Smooth muscle cell of the brain vasculature (primary cell): ENCODE measurements at regions not wholly inside any gene's neighbourhood (a gene's known extent, or its start where the extent isn't known, plus 50 kb on each side); places are given as distances from the start of the nearest gene placed in this dataset.
"Not testable (repeated sequence)": the region's sequence is repeated elsewhere in the genome, so short reads cannot be mapped to it uniquely, and the experiment has no call there.

Experiments
- DNase-seq: peaks from one replicate; pipeline ENCODE4 v3.0.0-alpha.2; 2012; ENCODE audit warnings: low read depth, low spot score

DNA sequence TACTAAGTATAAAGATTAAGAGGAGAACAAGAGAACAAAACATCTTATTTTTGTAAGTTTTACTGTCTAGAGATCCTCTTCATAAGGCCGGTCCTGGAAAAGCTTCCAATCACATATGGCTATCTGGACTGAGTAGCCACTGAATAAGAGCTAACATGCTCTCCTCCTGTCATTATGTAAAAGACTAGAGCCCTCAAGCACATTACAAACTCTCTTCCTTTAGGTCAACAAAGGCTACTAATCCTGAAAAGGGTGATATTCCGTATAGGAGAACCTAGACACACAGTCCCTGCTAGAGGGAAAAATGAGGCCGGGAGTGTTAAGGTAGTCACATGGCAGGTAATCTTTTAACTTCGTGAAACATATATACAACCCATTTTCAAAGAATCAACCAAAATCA lies 665.6 kb downstream of the EFNA5 start:
- no peak for DNase-seq

DNA sequence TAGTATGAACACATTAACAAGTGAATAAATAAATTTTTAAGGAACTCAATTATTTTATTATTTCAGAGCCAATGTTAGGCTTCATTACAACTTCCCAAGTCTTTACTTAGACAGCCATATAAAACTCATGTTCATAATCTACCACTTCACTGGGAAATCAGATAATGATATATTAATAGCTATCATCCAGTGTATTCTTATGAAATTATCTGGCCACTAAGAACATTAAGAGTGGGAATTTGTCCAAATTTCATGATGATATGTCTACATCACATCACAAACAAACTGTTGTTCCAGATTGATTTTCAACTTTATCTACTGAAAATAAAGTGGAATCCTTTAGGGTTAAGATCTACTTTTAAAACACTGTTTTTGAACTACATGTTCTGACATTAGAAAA lies 668.6 kb downstream of the EFNA5 start:
- no peak for DNase-seq

DNA sequence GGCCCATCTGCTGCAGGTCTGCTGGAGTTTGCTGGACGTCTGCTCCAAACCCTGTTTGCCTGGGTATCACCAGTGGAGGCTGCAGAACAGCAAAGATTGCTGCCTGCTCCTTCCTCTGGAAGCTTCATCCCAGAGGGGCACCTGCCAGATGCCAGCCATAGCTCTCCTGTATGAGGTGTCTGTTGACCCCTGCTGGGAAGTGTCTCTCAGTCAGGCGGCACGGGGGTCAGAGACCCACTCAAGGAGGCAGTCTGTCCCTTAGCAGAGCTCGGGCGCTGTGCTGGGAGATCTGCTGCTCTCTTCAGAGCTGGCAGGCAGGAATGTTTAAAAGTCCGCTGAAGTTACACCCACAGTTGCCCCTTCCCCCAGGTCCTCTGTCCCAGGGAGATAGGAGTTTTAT lies 671.2 kb downstream of the EFNA5 start:
- DNase-seq, result not testable (repeated sequence)

DNA sequence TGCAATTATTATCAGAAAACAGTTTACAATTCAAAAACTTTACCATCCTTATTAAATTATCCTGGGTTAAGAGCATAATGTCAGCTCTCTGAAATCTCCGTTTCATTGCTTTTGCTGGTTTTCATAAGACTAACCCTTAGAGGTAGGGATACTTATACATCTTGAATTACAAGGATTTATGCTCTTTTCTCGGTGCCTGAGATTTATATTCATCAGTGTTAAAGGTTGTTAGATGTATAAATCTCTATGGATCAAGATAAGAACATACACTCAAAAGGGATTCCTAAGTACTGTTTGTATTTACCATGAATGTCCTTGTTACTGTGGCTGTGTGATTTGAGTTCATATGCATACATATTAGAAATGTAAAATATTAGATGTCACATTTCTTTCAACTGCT lies 684.7 kb downstream of the EFNA5 start:
- DNase-seq, result no peak

DNA sequence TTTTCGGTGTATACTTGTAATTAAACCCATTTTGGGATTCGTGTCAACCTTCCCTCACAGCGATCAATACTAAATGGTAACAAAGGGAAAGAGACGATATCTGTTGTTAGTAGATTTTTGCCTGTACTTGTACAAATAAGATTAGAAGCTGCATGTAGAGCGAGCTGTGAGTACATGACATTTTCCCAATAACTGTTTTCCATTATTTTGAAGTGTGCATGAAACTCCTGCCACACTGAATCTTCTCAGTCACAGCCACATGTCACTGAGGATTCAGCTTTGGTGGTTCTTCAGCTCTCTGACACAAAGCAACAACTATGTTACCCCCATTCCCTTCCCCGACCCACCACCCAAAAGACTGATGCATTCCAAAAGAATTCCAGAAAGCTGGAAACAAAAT lies 685.6 kb downstream of the EFNA5 start:
- no peak for DNase-seq

DNA sequence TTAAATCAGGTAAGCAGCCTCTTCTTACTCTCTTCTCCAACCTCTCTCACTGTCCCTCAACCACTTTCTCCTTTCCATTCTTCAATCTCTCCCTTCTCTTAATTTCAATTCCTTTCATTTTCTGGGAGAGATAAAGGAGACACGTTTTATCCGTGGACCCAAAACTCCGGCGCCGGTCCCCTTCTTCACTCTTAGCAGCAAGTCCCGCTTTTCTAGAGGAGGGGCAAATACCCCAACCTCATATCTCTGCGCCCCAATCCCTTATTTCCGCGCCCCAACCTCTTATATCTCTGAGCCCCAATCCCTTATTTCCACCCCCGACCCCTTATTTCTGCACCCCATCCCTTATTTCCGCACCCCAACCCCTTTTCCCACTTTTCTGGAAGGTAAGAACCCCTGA lies 691.6 kb downstream of the EFNA5 start:
- DNase-seq, result not testable (repeated sequence)

DNA sequence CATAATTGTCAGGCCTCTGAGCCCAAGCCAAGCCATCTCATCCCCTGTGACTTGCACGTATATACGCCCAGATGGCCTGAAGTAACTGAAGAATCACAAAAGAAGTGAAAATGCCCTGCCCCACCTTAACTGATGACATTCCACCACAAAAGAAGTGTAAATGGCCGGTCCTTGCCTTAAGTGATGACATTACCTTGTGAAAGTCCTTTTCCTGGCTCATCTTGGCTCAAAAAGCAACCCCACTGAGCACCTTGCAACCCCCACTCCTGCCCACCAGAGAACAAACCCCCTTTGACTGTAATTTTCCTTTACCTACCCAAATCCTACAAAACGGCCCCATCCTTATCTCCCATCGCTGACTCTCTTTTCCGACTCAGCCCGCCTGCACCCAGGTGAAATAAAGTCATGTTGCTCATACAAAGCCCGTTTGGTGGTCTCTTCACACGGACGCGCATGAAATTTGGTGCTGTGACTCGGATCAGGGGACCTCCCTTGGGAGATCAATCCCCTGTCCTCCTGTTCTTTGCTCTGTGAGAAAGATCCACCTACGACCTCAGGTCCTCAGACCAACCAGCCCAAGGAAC lies 692.1 kb downstream of the EFNA5 start:
- not testable (repeated sequence) for DNase-seq

DNA sequence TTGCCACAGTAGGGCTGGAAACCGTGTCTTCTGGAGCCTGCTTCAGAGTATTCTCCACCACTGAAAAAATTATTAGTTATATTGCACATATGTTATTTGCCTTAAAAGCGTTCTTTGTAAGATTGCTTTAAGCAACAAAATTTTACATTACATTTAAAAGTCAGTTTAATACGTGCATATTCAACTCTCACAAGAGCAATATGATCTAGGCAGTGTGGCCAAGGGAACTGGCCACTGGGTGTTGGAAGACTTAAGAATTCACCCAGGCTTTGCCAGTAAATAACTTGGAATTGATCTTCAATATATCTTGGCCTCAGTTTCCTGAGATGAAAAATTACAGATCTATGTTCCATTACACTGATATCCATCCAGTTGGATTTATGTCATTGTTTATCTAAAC lies 694.4 kb downstream of the EFNA5 start:
- no peak for DNase-seq

DNA sequence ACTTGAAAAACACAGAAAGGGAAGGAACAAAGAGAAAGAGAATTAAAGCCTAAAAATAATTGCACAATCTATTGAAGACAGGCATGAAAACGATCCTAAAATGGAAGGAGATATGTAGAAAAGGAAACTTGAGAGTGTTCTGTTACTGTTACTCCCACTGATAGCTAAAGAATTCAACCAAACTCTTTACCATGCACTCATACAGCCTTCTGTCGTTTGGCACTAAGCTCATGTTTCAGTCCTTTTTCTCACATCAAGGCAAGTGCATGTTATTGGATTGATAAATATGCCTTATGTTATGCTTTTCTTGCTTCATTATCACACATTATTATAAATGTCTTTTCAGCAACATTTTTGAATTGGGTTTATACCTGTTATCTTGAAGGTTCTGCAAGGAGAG lies 696.5 kb downstream of the EFNA5 start:
- no peak for DNase-seq

DNA sequence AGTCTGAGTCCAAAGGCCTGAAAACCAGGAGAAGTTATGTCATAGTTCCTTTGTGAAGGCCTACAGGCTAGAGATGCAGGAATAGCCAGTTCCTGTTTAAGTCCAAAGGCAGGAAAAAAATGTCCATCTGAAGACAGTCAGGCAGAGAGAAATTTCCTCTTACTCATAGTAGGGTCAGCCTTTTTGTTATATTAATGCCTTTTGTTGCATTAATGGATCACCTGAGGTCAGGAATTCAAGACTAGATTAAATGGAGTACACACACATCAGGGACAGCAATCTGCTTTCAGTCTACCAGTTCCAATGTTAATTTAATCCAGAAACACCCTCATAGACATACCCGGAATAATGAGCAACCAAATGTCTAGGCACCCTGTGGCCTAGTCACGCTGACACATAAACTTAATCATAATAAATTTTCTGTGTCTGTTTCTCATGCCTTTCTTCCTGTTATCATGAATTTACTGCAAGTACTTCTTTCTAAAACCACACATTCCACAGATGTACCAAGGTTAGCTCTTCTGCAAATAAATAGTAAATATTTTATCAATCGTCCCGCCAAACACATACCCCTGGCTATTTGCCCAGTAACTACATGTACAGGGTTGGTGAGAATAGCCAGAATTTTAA lies 703.9 kb downstream of the EFNA5 start:
- DNase-seq, result no peak

DNA sequence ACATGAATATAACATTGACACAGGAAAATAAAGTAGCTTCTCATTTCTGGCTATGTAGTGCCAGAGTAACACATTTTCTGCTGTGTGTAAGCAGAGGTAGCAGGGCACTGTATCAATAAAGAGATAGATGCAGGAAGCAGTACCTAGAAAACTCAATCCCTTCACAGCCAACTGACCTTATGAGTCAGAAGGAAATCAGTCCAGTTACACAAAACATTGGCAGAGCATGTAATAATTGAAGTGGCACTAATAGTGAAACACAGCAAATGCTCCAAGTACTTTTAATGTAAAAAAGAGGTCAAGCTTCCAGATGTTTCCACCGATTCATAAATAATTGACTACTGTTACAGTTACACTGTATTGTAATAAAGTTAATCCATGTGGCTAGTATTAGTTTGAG lies 706.6 kb downstream of the EFNA5 start:
- DNase-seq, result no peak

DNA sequence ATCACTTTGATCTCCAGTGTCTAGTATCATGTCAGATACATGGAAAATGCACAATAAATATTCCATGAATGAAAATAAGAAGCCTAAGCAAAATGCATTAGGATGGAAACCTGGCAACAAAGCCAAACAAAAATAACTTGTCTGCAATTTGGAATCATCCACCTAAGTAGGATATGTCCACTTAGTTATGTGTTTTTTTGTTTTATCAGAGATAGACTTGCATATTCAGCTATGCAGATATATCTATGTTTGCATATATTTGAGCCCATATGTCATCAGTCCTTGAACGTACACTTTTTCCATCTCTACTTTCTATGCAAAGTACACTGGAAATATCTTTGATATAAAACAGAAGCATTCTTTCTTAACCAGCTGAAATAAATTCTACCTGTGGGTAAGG lies 707.1 kb downstream of the EFNA5 start:
- no peak for DNase-seq

DNA sequence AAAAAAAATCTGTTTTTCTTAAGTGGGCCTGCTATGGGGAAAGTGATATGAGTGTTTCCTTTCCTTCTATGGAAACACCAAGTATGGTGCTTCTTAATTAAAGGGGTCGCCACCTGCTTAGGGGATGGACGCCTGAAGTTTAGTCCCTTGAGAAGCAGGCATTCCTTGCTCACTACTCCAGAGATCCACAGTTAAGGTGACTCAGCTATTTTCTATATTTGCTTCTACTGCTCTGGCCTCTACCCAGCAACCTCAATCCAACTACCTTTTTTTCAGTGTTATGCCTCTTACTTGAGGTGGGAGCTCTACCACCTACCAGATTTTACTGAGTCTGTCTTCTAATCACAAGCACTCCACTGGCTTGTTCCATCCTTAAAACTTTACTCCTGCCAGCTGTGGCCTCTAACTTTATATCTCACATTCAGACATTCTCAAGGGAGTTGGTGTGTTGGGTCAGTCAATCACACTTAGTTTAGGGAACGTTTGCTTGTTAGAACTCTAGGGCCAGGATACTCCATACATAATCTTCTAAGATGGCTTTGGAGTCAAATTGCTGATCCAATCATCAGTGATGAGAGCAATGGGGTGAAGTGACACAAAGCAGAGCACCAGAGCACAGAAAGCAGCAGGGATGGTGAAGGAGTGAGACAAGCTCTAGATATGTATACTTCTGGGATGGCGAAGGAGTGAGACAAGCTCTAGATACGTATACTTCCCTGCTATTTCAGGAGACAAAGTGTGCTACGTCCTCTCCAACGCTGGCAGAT lies 708.1 kb downstream of the EFNA5 start:
- no peak for DNase-seq

DNA sequence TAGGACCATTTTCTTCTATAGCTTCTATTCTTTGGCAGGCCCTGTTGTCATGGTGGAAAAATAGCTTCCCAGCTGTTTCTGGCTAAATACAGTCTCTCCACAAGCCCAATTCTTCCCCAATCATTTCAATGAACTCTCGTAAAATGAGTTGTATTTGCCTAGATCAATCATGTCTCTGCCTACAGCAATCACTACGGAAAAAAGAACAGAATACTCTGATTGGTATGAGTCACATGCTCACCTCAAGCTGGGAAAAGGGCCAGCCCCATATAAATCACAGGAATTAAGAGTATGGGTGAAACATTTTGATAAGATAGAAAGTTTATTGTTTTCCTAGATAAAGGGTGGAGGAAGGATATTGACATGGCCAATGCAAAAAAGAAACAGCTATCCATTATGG lies 711.4 kb downstream of the EFNA5 start:
- DNase-seq, result no peak

DNA sequence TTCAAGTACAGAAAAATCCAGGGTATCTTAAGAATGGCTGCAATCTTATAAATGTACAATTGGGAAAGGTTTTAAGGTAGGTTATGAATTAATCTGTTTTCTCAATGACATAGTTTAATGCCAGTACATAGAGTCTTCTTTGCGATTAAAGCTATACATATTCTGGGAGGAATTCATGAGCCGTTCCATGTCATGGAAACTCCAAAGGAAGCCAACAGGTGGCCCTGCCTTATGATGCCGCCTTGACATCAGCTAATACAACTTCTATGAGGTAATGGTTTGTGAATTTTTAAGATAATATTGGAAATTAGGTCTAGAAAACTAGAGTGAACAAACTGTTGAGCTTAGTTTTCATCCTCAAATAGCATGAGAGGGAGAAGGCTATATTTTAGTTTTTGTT lies 713.4 kb downstream of the EFNA5 start:
- no peak for DNase-seq

DNA sequence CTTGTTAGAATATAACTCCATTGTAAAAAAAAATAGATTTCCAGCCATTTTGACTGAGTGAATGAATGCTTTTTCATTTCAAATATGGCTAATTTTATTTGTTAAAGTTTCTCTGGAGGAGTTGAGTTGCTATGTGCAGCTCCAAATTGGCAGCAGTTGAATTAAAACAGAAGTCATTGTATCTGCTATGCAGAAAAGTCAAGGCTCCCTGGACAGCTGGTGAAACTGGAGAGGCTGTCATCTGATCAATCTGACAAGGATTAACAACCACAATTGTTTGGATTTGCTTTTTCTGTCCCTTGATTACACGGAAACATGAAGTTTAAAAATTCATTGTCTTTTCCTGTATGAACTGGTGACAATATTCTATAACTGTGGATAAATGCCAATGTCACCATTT lies 713.9 kb downstream of the EFNA5 start:
- DNase-seq, result no peak

DNA sequence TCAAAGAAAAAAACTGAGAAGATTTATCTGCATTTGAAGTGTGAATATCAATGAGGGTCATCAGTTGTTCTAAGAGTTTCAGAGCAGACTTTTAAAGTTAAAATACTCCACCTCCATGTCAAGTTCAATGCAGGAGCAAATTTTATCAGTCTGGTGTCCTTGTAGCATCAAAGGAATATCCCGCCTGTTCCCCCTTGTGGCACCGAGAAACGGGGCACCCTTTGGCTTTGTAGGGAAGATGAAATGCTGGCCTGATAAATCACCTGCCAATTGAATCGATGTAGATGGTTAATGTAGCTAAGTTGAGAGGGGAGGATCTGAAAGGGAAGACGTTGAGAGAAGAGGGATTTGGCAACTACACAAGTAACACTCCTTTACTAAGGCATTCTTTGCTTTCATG lies 714.5 kb downstream of the EFNA5 start:
- no peak for DNase-seq

DNA sequence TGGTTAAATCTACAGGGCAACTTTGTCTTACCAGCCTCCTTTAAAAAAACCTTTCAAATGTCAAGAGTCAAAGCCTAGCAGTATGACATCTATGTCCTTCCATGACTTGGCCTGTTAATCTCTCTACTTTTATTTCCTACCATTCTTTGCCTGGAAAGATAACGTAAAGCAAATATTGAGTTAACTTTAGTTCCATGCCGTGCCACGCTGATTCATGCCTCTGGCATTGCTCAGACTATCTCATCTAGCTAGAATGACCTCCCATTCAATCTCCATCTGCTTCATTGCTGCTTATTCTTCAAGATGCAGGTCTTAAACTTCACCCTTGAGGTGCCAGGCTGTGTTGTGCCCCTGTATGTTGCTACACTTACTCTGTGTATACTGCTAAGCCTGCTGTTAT lies 729.8 kb downstream of the EFNA5 start:
- no peak for DNase-seq

DNA sequence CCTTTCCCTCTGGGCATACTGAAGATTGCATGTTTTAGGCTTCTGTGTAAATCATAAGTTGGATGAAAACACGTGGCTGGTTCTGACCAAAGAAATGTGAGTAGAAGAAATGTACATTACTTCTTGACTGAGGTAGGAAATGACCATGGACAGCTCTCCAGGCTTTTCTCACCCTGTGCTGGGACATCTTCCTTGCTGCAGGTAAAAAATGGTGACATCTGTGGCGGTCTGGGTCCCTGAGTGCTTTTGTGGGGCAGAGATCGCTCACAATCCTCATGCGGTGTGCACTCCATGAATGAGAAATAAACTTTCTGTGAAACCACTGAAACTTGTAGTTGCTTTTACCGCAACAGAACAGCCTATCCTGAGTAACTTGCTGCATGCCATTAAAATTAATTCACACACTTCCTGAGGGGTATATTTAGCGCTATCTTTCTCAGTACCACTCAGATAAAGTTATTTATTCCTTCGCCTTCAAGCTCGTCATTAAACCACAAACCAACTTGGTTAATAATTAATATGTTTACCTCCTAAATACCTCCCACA lies 730.4 kb downstream of the EFNA5 start:
- no peak for DNase-seq

DNA sequence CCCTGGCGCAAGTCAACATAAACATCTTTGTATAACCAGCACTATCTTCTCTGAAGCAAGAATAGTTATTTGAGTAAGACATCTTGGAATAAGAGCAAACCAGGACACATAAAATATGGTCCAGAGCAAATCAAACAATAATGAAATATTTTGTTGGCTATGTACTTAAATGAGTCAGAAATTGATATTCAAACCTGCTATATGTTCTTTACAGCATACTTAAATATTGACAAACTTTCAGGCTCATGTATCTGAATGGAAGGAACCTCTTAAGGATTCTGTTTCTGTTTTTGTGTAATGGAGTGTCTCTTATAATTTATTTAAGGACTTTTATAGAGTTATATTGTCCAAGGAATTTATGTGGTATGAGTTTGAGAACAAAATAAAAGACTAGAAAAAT lies 747.3 kb downstream of the EFNA5 start:
- no peak for DNase-seq

DNA sequence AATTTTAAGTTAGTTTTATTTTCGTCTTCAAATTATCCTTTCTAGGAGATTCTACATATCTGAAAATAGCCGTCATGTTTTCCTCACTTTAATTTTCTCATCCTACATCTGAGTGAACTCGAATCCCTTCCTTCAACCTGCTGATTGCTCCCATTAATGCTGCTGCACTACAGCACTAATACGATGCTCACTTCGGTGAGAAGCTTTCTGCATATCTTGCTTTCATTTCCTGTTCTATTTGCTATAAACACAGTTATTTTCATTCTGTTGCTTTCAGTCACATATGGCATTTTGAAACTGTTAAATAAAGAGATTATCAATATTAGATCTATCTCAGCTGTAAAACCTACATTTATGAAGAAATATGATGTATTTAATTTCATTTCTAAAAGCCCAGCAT lies 749.2 kb downstream of the EFNA5 start:
- DNase-seq, result no peak

DNA sequence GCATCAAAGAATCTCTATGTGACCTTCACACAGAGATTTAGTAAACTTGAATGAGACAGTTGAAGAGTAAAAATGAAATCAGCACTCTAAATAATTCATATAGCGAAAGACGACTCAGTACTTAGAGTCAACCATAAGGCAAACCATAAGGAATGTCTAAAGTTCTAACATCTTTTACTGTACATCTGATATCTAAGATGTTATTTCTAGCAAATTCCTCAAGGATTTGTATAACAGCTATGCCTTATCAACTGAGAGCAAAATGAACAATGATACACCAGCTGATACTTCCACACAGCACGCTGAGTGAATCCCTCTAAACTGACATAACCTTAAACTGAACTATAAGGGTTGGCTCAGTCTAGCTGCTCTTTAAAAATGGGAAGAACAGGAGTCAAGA lies 760.3 kb downstream of the EFNA5 start:
- no peak for DNase-seq

DNA sequence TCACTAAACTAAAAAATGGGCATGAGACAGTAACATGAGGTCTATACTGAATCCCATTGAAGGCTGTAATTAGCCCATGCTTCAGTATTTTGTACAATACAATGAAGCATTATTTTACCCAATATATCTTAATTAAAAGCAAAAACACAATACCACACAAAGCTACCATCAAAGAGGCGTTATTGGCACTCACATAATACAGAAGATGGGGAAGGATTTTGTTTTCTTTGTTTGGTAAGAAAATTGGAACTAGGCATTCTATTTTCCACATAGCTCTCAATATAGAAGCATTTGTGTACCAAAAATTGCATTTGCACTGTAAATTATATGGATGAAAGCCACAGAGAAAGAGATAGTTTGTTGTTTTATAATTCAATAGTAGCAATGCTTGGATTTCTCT lies 761.0 kb downstream of the EFNA5 start:
- no peak for DNase-seq
